ENCODE measurements at regions not wholly inside any gene's neighbourhood (a gene's known extent, or its start where the extent isn't known, plus 50 kb on each side); places are given as distances from the start of the nearest gene placed in this dataset.

DNA sequence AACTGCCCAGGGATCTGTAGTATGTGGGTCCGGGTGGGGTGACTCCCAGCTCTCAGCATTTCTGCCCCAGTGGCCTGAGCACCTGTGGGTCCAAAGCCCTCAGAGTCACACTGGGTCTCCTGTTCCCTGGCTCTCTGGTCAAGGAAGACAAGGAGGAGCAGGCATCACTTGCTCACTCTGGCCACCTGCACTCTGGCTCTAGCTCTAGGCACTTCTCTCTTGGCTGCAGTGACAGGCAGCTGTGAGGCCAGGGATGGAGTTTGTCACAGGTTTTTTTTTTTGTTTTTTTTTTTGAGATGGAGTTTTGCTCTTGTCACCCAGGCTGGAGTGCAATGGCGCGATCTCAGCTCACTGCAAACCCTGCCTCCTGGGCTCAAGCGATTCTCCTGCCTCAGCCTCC is 84.6 kb downstream of the HS1BP3 start:
- TF ChIP-seq, protein P1, sequence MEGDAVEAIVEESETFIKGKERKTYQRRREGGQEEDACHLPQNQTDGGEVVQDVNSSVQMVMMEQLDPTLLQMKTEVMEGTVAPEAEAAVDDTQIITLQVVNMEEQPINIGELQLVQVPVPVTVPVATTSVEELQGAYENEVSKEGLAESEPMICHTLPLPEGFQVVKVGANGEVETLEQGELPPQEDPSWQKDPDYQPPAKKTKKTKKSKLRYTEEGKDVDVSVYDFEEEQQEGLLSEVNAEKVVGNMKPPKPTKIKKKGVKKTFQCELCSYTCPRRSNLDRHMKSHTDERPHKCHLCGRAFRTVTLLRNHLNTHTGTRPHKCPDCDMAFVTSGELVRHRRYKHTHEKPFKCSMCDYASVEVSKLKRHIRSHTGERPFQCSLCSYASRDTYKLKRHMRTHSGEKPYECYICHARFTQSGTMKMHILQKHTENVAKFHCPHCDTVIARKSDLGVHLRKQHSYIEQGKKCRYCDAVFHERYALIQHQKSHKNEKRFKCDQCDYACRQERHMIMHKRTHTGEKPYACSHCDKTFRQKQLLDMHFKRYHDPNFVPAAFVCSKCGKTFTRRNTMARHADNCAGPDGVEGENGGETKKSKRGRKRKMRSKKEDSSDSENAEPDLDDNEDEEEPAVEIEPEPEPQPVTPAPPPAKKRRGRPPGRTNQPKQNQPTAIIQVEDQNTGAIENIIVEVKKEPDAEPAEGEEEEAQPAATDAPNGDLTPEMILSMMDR (IDR thresholded peaks at IDR 0.05; ENCODE audit: low read depth, low read length), result no peak
- TF ChIP-seq MAX (IDR thresholded peaks at IDR 0.05; ENCODE audit: low read depth, low read length) (no peak), POLR2A (IDR thresholded peaks at IDR 0.05; ENCODE audit: extremely low read depth, insufficient read length) (no peak), MYC (IDR thresholded peaks at IDR 0.05; ENCODE audit: low read depth, low read length) (no peak)
